IMR-90 (cell line): ENCODE measurements at regions not wholly inside any gene's neighbourhood (a gene's known extent, or its start where the extent isn't known, plus 50 kb on each side); places are given as distances from the start of the nearest gene placed in this dataset.

Experiments used
- ATAC-seq: fragments of 200-7000 bp; cut with Tn5 transposase; 2 replicates; pipeline ENCODE4 v1.9.1; 2020; ENCODE audit warnings: low read depth, mild to moderate bottlenecking, moderate library complexity
- BruUV-seq: library from RNA; stranded (reverse); fragments of 400-500 nt; replicated peaks from 2 replicates; lab custom pipeline; 2021; lab: Mats Ljungman, UMichigan
- CTCF ChIA-PET: fragments of 300-600 bp; formaldehyde crosslinking; extraction: SDS; loops from one replicate; lab custom pipeline; 2021; ENCODE audit warnings: antibody characterized with exemption; lab: Yijun Ruan, JAX
- POLR2A ChIA-PET: fragments of 300-600 bp; sonication (Branson Sonifier 250); formaldehyde crosslinking; loops from one replicate; lab custom pipeline; 2022; ENCODE audit warnings: antibody characterized with exemption; ENCODE audit not compliant: unreplicated experiment; lab: Charles Lee
- DNase-seq: peaks from one replicate; pipeline ENCODE4 v3.0.0; 2013
- H2AFZ ChIP-seq: replicated peaks from 2 replicates; pipeline ENCODE3; 2013; ENCODE audit warnings: low read length, mild to moderate bottlenecking; ENCODE audit not compliant: poor library complexity
- H2AK5ac ChIP-seq: 2 replicates; pipeline ENCODE4 v1.6.1; 2013; ENCODE audit warnings: low read depth, low read length, inconsistent platforms
- H2AK9ac ChIP-seq: replicated peaks from 2 replicates; pipeline ENCODE3; 2013; ENCODE audit warnings: mild to moderate bottlenecking, low read depth, low read length, moderate library complexity; ENCODE audit not compliant: poor library complexity
- H2BK120ac ChIP-seq: 2 replicates; pipeline ENCODE4 v1.6.1; 2013; ENCODE audit warnings: low read depth, low read length, inconsistent platforms
- H2BK15ac ChIP-seq: 3 replicates; pipeline ENCODE4 v1.6.1; 2013; ENCODE audit warnings: low read depth, low read length, inconsistent platforms
- H2BK20ac ChIP-seq: 2 replicates; pipeline ENCODE4 v1.6.1; 2013; ENCODE audit warnings: low read depth, mild to moderate bottlenecking, inconsistent platforms, low read length, moderate library complexity
- H2BK5ac ChIP-seq: 2 replicates; pipeline ENCODE4 v1.6.1; 2013; ENCODE audit warnings: mild to moderate bottlenecking, low read depth, low read length, inconsistent platforms; ENCODE audit not compliant: poor library complexity, severe bottlenecking
- H3K14ac ChIP-seq: replicated peaks from 2 replicates; pipeline ENCODE4 v1.6.1; 2013; ENCODE audit warnings: low read depth, low read length, inconsistent platforms
- H3K18ac ChIP-seq: 2 replicates; pipeline ENCODE4 v1.6.1; 2013; ENCODE audit warnings: low read depth, low read length, control low read depth
- H3K23ac ChIP-seq: 2 replicates; pipeline ENCODE4 v1.6.1; 2013; ENCODE audit warnings: low read depth, low read length, inconsistent platforms
- H3K27ac ChIP-seq: 2 replicates; pipeline ENCODE4 v1.5.1; 2013; ENCODE audit warnings: mild to moderate bottlenecking, control low read depth, low read length; ENCODE audit not compliant: insufficient read depth
- H3K27me3 ChIP-seq: 2 replicates; pipeline ENCODE4 v1.6.1; 2013; ENCODE audit warnings: low read length; ENCODE audit not compliant: control insufficient read depth, insufficient read depth
- H3K36me3 ChIP-seq: 2 replicates; pipeline ENCODE4 v1.6.1; 2013; ENCODE audit warnings: low read length, mixed read lengths; ENCODE audit not compliant: control insufficient read depth, insufficient read depth
- H3K4ac ChIP-seq: 2 replicates; pipeline ENCODE4 v1.6.1; 2013; ENCODE audit warnings: low read depth, low read length, inconsistent platforms
- H3K4me1 ChIP-seq: 2 replicates; pipeline ENCODE4 v1.6.1; 2013; ENCODE audit warnings: low read length, mixed read lengths; ENCODE audit not compliant: control insufficient read depth, insufficient read depth
- H3K4me2 ChIP-seq: 2 replicates; pipeline ENCODE4 v1.6.1; 2013; ENCODE audit warnings: low read depth, mild to moderate bottlenecking, control low read depth, low read length, moderate library complexity
- H3K4me3 ChIP-seq: 2 replicates; pipeline ENCODE4 v1.5.1; 2013; ENCODE audit warnings: low read depth, mild to moderate bottlenecking, control low read depth, low read length, moderate library complexity; ENCODE audit not compliant: insufficient read depth
- H3K56ac ChIP-seq: 2 replicates; pipeline ENCODE4 v1.6.1; 2013; ENCODE audit warnings: low read length, inconsistent platforms; ENCODE audit not compliant: insufficient read depth; ENCODE audit errors: extremely low read depth
- H3K79me1 ChIP-seq, 2 experiments: 2 replicates each; pipeline ENCODE4 v1.6.1; 2013; ENCODE audit warnings: low read length in 2 of 2, inconsistent platforms in 1 of 2, low read depth in 1 of 2
- H3K9ac ChIP-seq: 2 replicates; pipeline ENCODE4 v1.6.1; 2013; ENCODE audit warnings: low read depth, low read length, control low read depth
- H3K9me1 ChIP-seq: 2 replicates; pipeline ENCODE4 v1.6.1; 2013; ENCODE audit warnings: low read length, inconsistent platforms; ENCODE audit not compliant: insufficient read depth
- H3K9me3 ChIP-seq: 2 replicates; pipeline ENCODE4 v1.6.1; 2013; ENCODE audit warnings: low read length; ENCODE audit not compliant: control insufficient read depth, insufficient read depth
- H4K20me1 ChIP-seq: 2 replicates; pipeline ENCODE4 v1.6.1; 2013; ENCODE audit warnings: low read length, inconsistent platforms; ENCODE audit not compliant: insufficient read depth
- H4K5ac ChIP-seq: 2 replicates; pipeline ENCODE4 v1.6.1; 2013; ENCODE audit warnings: mild to moderate bottlenecking, low read depth, low read length, control low read depth
- H4K8ac ChIP-seq, 2 experiments: 2 replicates each; pipeline ENCODE4 v1.6.1; 2013; ENCODE audit warnings: low read depth in 2 of 2, low read length in 2 of 2, control low read depth in 1 of 2, inconsistent platforms in 1 of 2
- H4K91ac ChIP-seq: 2 replicates; pipeline ENCODE4 v1.6.1; 2013; ENCODE audit warnings: low read depth, low read length, inconsistent platforms; ENCODE audit not compliant: insufficient read depth
- BHLHE40 ChIP-seq: fragments of 150-350 bp; IDR thresholded peaks from 2 replicates; pipeline ENCODE4 v1.6.1; 2016; ENCODE audit warnings: mild to moderate bottlenecking, low read depth, low read length
- CHD1 ChIP-seq: IDR thresholded peaks from 2 replicates; pipeline ENCODE4 v1.6.1; 2012; ENCODE audit warnings: low read depth, low read length, improper control_type of control experiment
- CTCF ChIP-seq: conservative IDR thresholded peaks from 2 replicates; pipeline ENCODE4 v1.5.1; 2012; ENCODE audit warnings: mild to moderate bottlenecking, low read depth, low read length, improper control_type of control experiment
- FOS ChIP-seq: fragments of 150-350 bp; IDR thresholded peaks from 2 replicates; pipeline ENCODE4 v1.6.1; 2016; ENCODE audit warnings: low read depth, low read length
- MAFK ChIP-seq: IDR thresholded peaks from 2 replicates; pipeline ENCODE4 v1.6.1; 2012; ENCODE audit warnings: low read depth, low read length, improper control_type of control experiment
- MXI1 ChIP-seq: IDR thresholded peaks from 2 replicates; pipeline ENCODE4 v1.6.1; 2012; ENCODE audit warnings: low read depth, mild to moderate bottlenecking, low read length, moderate library complexity, borderline replicate concordance
- NFE2L2 ChIP-seq: fragments of 150-350 bp; IDR thresholded peaks from 2 replicates; pipeline ENCODE4 v1.6.1; 2016; ENCODE audit warnings: low read depth, mild to moderate bottlenecking, low read length
- RAD21 ChIP-seq: IDR thresholded peaks from 2 replicates; pipeline ENCODE4 v1.6.1; 2012; ENCODE audit warnings: low read length, improper control_type of control experiment
- RFX5 ChIP-seq: IDR thresholded peaks from 2 replicates; pipeline ENCODE4 v1.8.0; 2012; ENCODE audit warnings: low read depth, mild to moderate bottlenecking, low read length, moderate library complexity
- WGBS, 2 experiments: methylation state at CpG; one replicate each; pipeline versions ENCODE4 v1.1.5 to v1.1.7; 2013; ENCODE audit warnings: missing lambda C conversion rate in 2 of 2; ENCODE audit not compliant: insufficient read length in 1 of 2; ENCODE audit errors: extremely low coverage in 2 of 2; 5-methylcytosine and 5-hydroxymethylcytosine counted together
- dilution Hi-C: fragments of 300-500 bp; cut with HindIII; formaldehyde crosslinking; loops from one replicate; pipeline ENCODE4 v1.14.3; 2018; ENCODE audit warnings: low sequenced_read_pairs; ENCODE audit not compliant: unreplicated experiment
- in situ Hi-C: fragments of 300-500 bp; cut with MboI; formaldehyde crosslinking; loops from 3 replicates; pipeline ENCODE4 v1.14.3; 2019; ENCODE audit warnings: low sequenced_read_pairs, inconsistent platforms, mixed read lengths
- intact Hi-C: fragments of 100-400 bp; cut with micrococcal nuclease; formaldehyde crosslinking; loops from 2 replicates; pipeline ENCODE4 v1.10.0; 2022

GRCh38 chr3:1613962-1614361 is 484.7 kb upstream of the CNTN4 start:
- no peak overlapping the region for H2AK5ac ChIP-seq
- no peak overlapping the region for H2BK20ac ChIP-seq
- no TSS peak for BruUV-seq
- H3K9me3 ChIP-seq, result no peaks in the 10 kb centered on the region; the same call in 1 of the 2 replicates
- H3K27ac ChIP-seq, result no peak overlapping the region
- in situ Hi-C loops, result no loop called here
- H2BK120ac ChIP-seq, result no peak overlapping the region
- H3K79me1 ChIP-seq, result no peaks in the 10 kb centered on the region
- no peaks in the 10 kb centered on the region for H4K20me1 ChIP-seq
- H3K9me1 ChIP-seq, result no peaks in the 10 kb centered on the region
- H4K8ac ChIP-seq, result no peak overlapping the region
- H3K27me3 ChIP-seq, result no peaks in the 10 kb centered on the region
- ATAC-seq (no peak), DNase-seq (no peak)
- no peaks in the 10 kb centered on the region for H3K36me3 ChIP-seq
- no peak overlapping the region for H3K18ac ChIP-seq
- H2BK5ac ChIP-seq, result no peak overlapping the region
- no peak overlapping the region for H3K4ac ChIP-seq
- H3K9ac ChIP-seq, result no peak overlapping the region
- no peak overlapping the region for H4K5ac ChIP-seq
- no peak overlapping the region for H2AK9ac ChIP-seq
- CTCF ChIA-PET, result no interaction called here
- 13% methylated on average over 1 of the region's 4 CpGs; no CpG with 5 or more reads in 1 of the 2 experiments for WGBS, 2 experiments
- H3K56ac ChIP-seq, result no peak overlapping the region
- POLR2A ChIA-PET, result no interaction called here
- intact Hi-C loops, result no loop called here
- H2AFZ ChIP-seq, result no peak overlapping the region
- H3K4me2 ChIP-seq, result no peak overlapping the region
- H3K23ac ChIP-seq, result no peak overlapping the region
- no peak overlapping the region for H2BK15ac ChIP-seq
- no peaks in the 10 kb centered on the region for H3K4me1 ChIP-seq
- no peak overlapping the region for H3K4me3 ChIP-seq
- H3K14ac ChIP-seq, result no peak overlapping the region
- no peak for TF ChIP-seq CHD1
- no peak for TF ChIP-seq MXI1
- no peak for TF ChIP-seq MAFK
- no peak for TF ChIP-seq NFE2L2
- TF ChIP-seq RAD21, result no peak
- no peak for TF ChIP-seq CTCF
- TF ChIP-seq BHLHE40, result no peak
- TF ChIP-seq RFX5, result no peak
- TF ChIP-seq FOS, result no peak
- no peak overlapping the region for H4K91ac ChIP-seq
- dilution Hi-C loops, result no loop called here
